Stimulated activated effector memory CD8-positive, alpha-beta T cell treated with anti-CD3 and anti-CD28 coated beads, Interleukin-12 subunit alpha, Interleukin-12 subunit beta, amount 100 ng/mL, for 72 hours (primary cell): ENCODE measurements at regions not wholly inside any gene's neighbourhood (a gene's known extent, or its start where the extent isn't known, plus 50 kb on each side); places are given as distances from the start of the nearest gene placed in this dataset.

ENCODE experiments used
- ATAC-seq: fragments of 150-1000 bp; cut with Tn5 transposase; 2 replicates; pipeline ENCODE4 v1.10.0; 2021
- DNase-seq, 2 donors: peaks; one replicate each; pipeline ENCODE4 v3.0.0; 2021 to 2022; ENCODE audit warnings: low spot score in 2 of 2
- H3K27ac Mint-ChIP-seq: one replicate; pipeline ENCODE4 v1.8.0; 2022; ENCODE audit warnings: mild to moderate bottlenecking, mixed read lengths
- H3K36me3 Mint-ChIP-seq: one replicate; pipeline ENCODE4 v1.8.0; 2022; ENCODE audit warnings: mild to moderate bottlenecking, mixed read lengths
- H3K4me1 Mint-ChIP-seq: one replicate; pipeline ENCODE4 v1.8.0; 2022; ENCODE audit warnings: mixed read lengths
- H3K4me3 Mint-ChIP-seq: one replicate; pipeline ENCODE4 v1.8.0; 2022; ENCODE audit warnings: mild to moderate bottlenecking, mixed read lengths
- H3K9me3 Mint-ChIP-seq: one replicate; pipeline ENCODE4 v1.8.0; 2022; ENCODE audit warnings: mixed read lengths

DNA sequence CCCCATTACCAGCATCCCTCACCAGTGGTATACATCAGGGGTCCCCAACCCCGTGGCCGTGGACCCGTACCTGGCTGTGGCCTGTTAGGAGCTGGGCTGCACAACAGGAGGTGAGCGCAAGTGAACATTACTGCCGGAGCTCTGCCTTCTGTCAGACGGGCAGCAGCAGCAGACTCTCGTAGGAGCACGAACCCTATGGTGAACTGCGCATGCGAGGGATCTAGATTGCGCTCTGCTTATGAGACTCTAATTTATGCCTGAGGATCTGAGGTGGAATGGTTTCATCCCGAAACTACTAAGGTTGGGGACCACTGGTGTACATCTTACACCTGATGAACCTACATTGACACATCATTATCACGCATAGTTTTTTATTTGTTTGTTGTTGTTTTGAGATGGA lies 52.8 kb upstream of the DHX15 start:
- Mint-ChIP-seq H3K36me3 (no peaks in the 10 kb centered on the region), H3K27ac (no peak overlapping the region), H3K9me3 (no peaks in the 10 kb centered on the region), H3K4me3 (no peak overlapping the region), H3K4me1 (no peaks in the 10 kb centered on the region)
- no peak for DNase-seq
- no peak for ATAC-seq

DNA sequence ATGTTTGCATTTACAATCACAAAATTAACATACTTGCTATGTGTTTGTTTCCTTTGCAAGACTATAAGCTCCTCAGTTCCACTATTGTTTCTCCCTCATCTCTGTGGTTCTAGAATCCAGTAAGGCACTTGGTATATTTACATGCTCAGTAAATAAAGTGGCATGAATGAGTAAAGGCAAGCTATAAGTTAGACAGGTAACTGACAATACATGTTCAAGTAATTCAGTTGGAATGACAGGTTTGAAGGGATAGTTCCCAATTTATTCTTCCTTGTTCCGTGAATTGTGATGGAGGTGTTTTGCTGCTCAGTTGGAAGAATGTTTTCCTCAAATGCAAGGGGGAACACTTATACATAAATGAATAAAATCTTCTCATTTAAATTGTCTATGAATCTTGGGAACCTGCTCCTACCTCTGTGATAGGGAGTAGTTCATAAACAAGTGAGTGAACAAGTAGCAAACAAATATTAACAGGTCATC lies 54.1 kb upstream of the DHX15 start:
- Mint-ChIP-seq H3K9me3 (no peaks in the 10 kb centered on the region), H3K36me3 (no peaks in the 10 kb centered on the region), H3K27ac (no peak overlapping the region), H3K4me1 (no peaks in the 10 kb centered on the region), H3K4me3 (no peak overlapping the region)
- DNase-seq (no peak), ATAC-seq (no peak)

DNA sequence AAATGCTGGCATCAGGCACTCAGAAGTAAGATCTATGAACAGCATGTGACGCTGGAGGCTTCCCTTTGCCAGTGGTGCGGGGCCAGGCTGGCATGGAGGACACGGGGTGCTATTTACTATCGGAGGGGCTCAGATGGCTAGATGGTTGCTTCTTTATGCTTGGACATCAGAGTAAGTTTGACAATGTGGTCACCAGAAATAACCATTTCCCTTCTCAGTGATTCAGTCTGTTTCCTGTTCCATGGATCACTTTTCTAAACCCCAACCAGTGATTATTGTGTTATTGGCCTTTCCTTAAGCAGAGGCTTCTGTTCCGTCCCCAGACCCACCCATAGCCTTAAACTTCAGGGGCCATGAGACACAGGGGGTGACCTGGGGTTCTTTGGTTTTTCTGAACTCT lies 55.4 kb upstream of the DHX15 start:
- ATAC-seq (no peak), DNase-seq (no peak)
- Mint-ChIP-seq H3K27ac (no peak overlapping the region), H3K4me1 (no peaks in the 10 kb centered on the region), H3K4me3 (no peak overlapping the region), H3K9me3 (no peaks in the 10 kb centered on the region), H3K36me3 (no peaks in the 10 kb centered on the region)

DNA sequence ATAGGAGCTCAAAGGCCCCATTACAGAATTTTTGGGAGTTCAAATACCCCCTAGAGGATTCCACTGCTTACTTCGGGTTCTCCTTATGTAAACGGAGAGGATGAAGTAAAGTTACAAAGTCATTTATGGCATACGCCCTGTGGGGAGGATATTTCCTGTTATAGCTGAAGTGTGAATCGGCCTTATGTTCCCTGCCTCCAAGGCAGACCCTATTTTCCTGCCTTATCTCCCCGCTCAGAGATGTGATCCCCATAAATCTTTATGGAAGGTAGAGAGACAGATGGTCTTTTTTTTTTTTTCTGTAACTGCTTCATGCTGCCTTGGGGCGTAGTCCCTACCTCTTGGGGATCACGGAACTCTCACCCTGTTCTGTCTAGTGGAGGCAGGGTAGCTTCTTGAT lies 56.0 kb upstream of the DHX15 start:
- DNase-seq: no peak
- Mint-ChIP-seq H3K36me3 (no peaks in the 10 kb centered on the region), H3K4me1 (no peaks in the 10 kb centered on the region), H3K27ac (no peak overlapping the region), H3K9me3 (no peaks in the 10 kb centered on the region), H3K4me3 (no peak overlapping the region)
- no peak for ATAC-seq

DNA sequence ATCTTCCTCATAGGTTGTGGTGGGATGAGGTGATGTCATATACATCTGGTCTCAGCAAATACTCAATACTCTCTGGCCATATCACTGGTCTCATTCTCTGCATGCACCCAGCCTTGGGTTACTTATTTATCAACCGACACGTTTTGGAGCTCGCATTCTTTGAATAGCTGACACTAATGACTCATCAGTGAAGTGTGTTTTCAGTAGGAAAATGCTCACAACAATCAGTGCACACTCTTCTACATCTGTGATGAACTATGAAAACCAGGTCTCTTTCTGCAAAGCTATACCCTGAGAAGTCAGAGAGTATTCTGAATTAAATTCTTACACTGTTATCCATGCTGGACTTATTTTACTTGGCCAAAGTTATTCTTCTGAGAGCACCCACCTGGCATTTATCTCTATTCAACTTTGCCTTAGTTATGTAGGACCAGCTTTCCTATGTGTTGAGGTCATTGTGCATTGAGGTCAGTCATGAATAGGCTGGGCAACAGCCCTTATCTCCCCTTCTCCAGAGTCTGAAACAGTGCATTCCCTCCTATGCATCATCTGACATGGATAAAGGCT lies 58.7 kb upstream of the DHX15 start:
- Mint-ChIP-seq H3K27ac (no peak overlapping the region), H3K36me3 (no peaks in the 10 kb centered on the region), H3K9me3 (no peaks in the 10 kb centered on the region), H3K4me3 (no peak overlapping the region), H3K4me1 (no peaks in the 10 kb centered on the region)
- no peak for DNase-seq
- ATAC-seq: no peak

DNA sequence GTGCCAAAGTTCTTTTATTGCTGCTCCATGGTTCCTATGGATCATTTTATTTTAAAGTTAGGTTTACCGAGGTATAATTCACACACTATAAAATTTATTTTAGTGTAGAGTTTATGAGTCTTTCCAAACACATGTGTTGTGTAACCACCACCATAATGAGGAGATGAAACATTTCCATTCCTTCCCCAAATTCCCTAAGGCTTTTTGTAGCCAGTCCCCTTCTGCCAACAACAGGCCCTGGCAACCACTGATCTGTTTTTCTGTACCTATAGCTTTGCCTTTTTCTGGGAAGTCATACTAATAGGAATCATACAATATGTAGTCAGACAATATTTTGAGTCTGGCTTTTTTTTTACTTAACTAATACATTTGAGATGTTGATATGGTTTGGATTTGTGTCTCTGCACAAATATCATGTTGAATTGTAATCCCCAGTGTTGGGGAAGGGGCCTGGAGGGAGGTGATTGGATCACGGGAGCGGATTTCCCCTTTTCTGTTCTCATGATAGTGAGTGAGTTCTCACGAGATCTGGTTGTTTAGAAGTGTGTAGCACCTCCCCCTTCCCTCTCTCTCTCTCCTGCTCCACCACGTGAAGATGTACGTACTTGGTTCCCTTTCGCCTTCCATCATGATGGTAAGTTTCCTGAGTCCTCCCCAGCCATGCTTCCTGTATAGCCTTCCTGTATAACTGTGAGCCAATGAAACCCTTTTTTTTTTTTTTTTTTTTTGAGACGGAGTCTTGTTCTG lies 59.6 kb upstream of the DHX15 start:
- ATAC-seq (no peak), DNase-seq (no peak)
- no peak overlapping the region for H3K27ac Mint-ChIP-seq
- no peaks in the 10 kb centered on the region for H3K36me3 Mint-ChIP-seq
- no peak overlapping the region for H3K4me3 Mint-ChIP-seq
- H3K4me1 Mint-ChIP-seq: no peaks in the 10 kb centered on the region
- no peaks in the 10 kb centered on the region for H3K9me3 Mint-ChIP-seq

DNA sequence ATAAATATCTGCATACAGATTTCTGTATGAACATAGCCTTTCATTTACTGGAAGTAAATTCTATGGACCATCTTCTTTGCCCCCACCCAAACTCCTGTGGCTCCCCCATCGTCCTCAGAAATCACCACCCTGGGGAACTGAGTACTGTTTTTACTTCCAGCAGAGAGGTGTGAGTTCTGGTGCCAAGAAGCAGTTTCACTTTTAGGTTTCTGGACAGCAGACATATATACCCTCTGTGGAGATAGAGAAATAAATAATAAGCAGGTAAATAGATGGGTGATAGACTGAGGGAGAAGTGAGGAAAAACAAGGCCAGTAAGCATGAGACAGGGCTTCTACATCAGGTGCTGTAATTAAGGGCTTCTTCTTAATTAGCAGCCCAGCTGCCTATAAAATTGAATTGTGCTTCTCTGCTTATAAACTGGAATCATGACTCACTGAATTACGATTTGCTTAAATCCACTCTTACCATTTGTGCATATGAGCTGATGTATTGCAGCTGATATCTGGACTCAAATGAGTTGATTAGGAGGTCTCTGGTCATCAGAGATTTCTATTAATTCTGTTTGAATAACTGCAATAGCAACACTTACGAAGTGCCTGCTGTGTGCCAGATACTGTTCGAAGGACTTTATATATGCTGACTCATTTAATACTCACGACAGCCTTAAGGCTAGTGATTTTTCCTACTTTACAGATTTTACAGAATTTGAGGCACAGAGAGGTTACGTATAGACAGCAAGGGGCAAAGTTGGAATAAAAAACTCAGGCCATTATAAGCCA lies 60.8 kb upstream of the DHX15 start:
- DNase-seq (no peak), ATAC-seq (no peak)
- Mint-ChIP-seq H3K4me1 (no peaks in the 10 kb centered on the region), H3K27ac (no peak overlapping the region), H3K9me3 (no peaks in the 10 kb centered on the region), H3K4me3 (no peak overlapping the region), H3K36me3 (no peaks in the 10 kb centered on the region)

DNA sequence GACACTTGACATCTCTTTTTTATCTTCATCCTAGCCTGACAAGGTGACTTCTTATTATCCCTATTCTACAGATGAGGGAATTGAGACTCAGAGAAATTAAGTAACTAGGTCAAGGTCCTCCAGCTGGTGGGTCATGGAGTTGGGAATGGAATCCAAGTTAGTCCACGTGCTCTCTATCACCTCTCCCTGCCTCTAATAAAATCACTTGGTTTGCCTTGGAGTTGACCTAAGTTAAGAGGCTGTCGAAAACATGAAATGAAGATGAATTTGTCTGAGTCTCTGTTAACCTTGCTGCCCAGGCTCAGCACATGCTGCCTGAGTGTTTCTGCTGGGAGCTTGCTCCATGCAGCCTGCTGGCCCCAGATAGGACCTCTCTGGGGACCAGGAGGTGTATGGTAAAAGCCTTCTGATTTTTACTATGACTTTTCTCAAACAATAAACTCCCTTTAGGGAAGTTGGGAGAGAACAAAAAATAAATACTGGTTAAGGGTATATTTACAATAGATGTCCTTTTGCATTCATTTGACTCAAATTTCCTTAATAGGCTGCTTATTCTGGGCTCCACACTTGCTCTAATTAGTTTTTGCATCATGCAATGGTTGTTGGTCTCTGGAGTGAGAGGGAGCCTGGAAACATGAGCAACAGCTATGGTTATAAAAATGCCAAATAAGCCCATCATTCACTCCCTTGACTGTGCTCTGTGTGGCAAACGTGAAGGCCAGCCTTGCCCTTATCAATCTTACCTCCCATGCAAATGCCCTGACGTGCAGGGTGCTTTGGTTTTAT lies 61.6 kb upstream of the DHX15 start:
- DNase-seq (no peak), ATAC-seq (no peak)
- Mint-ChIP-seq H3K27ac (no peak overlapping the region), H3K4me3 (no peak overlapping the region), H3K4me1 (no peaks in the 10 kb centered on the region), H3K9me3 (no peaks in the 10 kb centered on the region), H3K36me3 (no peaks in the 10 kb centered on the region)

DNA sequence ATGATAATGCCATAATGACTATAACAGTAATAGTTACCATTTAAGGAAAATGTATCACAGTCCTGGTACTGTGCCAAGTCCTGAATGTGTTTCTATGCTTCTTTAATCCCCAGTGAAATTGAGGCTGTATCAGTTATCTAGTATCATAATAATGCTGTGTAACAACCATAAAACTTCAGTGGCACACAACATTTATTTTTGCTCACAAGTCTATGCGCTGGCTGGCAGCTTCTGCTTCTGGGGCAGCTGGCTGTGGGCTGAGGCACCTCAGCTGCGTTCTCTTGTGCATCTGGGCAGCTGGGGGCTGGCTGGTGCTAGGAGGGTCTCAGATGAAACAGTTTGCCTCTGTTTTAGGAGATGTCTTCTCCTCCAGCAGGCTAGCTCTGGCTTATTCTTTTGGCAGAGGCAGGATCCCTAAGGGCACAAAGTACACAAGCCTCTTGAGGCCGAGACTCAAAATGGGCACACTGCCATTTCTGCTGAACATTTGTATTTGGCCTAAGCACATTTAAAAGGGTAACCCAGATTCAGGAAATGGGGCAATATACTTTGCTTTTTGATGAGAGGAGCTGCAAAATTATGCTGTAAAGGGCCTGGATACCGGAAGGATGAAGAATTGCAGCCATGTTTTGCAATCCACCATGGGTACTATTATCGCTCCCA lies 62.6 kb upstream of the DHX15 start:
- no peaks in the 10 kb centered on the region for H3K36me3 Mint-ChIP-seq
- ATAC-seq (no peak), DNase-seq (no peak)
- H3K4me3 Mint-ChIP-seq: no peak overlapping the region
- H3K9me3 Mint-ChIP-seq: no peaks in the 10 kb centered on the region
- H3K4me1 Mint-ChIP-seq: no peaks in the 10 kb centered on the region
- no peak overlapping the region for H3K27ac Mint-ChIP-seq

DNA sequence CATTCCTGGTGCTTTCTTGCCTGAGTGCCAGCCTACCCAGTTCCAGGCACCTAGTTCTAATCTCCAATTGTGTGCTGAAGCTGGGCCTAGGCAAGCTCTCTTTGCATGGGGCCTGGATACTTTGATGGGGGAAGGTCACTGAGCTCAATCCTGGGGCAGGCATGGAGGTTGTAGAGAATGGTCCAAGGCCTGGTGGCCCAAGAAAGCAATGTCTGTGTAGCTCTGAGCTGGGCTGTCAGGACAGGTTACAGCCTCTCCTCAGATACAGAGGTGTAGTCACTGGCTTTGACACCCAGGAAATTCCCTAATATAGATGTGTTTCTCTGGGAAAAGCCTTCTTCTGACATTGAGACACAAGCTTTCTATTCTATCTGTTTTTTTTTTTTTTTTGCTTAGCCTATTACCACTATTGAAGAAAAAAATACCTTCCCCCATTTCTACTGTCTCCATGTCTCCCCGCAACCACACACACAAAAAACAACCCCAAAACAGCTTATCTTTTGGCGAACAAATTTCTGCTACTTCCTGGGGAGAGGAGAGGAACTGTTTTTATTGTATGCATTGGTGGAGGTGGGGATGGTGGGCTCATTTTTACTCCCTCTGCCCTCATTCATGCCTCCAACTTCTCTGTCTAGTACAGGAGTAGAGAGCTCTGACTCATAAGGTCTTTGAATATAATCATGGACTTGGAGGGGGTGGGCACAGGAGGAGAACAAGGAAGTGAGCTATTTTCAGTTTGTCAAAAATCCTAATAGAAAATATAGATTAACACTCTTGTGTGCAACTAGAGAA lies 66.7 kb upstream of the DHX15 start:
- Mint-ChIP-seq H3K36me3 (no peaks in the 10 kb centered on the region), H3K4me3 (no peak overlapping the region), H3K4me1 (no peaks in the 10 kb centered on the region), H3K9me3 (no peaks in the 10 kb centered on the region), H3K27ac (no peak overlapping the region)
- ATAC-seq: no peak
- no peak for DNase-seq

DNA sequence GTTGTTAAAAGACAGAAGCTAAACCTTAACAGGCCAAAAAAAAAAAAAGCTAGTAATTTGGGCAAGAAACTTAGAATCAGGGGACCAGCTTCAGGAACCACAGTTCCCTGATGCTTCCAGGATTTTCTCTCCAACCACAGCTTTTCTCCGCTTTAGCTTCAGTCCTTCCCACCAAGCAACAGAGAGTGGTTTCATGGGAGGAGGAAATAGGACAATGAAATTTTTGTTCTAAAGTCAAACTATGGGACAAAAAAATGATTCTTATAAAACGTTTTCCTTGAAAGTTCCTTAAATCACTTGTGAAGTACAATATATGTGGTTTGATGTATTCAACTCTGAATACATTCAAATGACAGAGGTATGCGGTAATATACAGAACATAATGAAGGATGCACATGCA lies 71.0 kb upstream of the DHX15 start:
- ATAC-seq: no peak
- no peak overlapping the region for H3K4me3 Mint-ChIP-seq

DNA sequence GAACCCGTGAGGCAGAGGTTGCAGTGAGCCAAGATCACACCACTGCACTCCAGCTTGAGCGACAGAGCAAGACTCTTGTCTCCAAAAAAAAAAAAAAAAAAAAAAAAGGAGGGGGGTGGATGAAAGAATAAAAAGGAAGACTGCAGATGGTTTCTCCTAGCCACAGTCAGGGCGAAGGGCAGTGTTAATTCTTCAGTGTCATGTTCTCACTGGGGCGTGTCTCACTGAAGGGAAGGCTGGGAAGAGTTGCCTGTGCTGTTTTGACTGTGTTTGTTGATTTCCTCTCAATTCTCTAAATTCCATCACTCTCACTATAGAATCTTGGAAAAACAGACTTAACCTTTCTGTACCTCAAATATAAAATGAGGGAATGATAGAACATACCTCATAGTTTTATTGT lies 71.6 kb upstream of the DHX15 start:
- Mint-ChIP-seq H3K36me3 (no peaks in the 10 kb centered on the region), H3K4me3 (no peak overlapping the region), H3K4me1 (peaks cover 12% of the 10 kb centered on the region), H3K9me3 (no peaks in the 10 kb centered on the region), H3K27ac (no peak overlapping the region)
- no peak for ATAC-seq
- DNase-seq: no peak

More for the DNA sequence above, 71.0 kb upstream of the DHX15 start:
- Mint-ChIP-seq H3K9me3 (no peaks in the 10 kb centered on the region), H3K27ac (no peak overlapping the region), H3K36me3 (no peaks in the 10 kb centered on the region), H3K4me1 (peaks cover 12% of the 10 kb centered on the region)
- no peak for DNase-seq

DNA sequence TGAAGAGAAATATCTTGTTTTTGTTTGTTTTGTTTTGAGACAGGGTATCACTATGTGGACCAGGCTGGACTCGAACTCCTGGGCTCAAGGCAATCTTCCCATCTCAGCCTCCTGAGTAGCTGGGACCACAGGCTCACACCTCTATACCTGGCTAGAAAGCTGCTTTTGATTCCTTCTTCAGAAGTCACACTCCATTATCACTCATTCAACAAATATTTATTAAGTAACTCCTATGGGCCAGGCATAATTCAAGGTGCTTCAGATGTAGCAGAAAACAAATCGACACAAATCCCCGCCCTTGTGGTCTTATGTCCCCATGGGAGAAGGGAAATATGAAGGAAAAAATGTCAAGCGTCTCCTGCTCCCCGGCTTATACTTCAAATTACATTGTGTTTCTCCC lies 72.6 kb upstream of the DHX15 start:
- no peak for DNase-seq
- Mint-ChIP-seq H3K4me3 (no peak overlapping the region), H3K36me3 (no peaks in the 10 kb centered on the region), H3K9me3 (no peaks in the 10 kb centered on the region), H3K27ac (no peak overlapping the region), H3K4me1 (peaks cover 12% of the 10 kb centered on the region)
- ATAC-seq: no peak
